Left ventricle myocardium inferior (tissue), 1 donor: ENCODE measurements at regions not wholly inside any gene's neighbourhood (a gene's known extent, or its start where the extent isn't known, plus 50 kb on each side); places are given as distances from the start of the nearest gene placed in this dataset.

Experiments
- DNase-seq: peaks from one replicate; pipeline ENCODE4 v3.0.0-alpha.2; 2020
- H3K27ac ChIP-seq: fragments of 200-600 bp; replicated peaks from 2 replicates; pipeline ENCODE4 v1.8.0; 2021
- H3K27me3 ChIP-seq: fragments of 200-600 bp; 2 replicates; pipeline ENCODE4 v1.8.0; 2021; ENCODE audit warnings: low read depth
- H3K36me3 ChIP-seq: fragments of 200-600 bp; 2 replicates; pipeline ENCODE4 v1.8.0; 2021
- H3K4me1 ChIP-seq: fragments of 200-600 bp; 2 replicates; pipeline ENCODE4 v1.8.0; 2021
- H3K4me3 ChIP-seq: fragments of 200-600 bp; 2 replicates; pipeline ENCODE4 v1.8.0; 2021; ENCODE audit warnings: mild to moderate bottlenecking, moderate library complexity
- H3K9me3 ChIP-seq: fragments of 200-600 bp; replicated peaks from 2 replicates; pipeline ENCODE4 v1.8.0; 2021
- CTCF ChIP-seq: fragments of 200-600 bp; IDR thresholded peaks from 2 replicates; pipeline ENCODE4 v1.8.0; 2021; ENCODE audit warnings: antibody characterized with exemption, mild to moderate bottlenecking, borderline replicate concordance
- intact Hi-C: fragments of 100-400 bp; cut with micrococcal nuclease; formaldehyde crosslinking; loops from one replicate; pipeline ENCODE4 v1.11.0; 2022
- donor health status: DM: no; HTN: yes; CAD: no; lungs with severe emphysema.

DNA sequence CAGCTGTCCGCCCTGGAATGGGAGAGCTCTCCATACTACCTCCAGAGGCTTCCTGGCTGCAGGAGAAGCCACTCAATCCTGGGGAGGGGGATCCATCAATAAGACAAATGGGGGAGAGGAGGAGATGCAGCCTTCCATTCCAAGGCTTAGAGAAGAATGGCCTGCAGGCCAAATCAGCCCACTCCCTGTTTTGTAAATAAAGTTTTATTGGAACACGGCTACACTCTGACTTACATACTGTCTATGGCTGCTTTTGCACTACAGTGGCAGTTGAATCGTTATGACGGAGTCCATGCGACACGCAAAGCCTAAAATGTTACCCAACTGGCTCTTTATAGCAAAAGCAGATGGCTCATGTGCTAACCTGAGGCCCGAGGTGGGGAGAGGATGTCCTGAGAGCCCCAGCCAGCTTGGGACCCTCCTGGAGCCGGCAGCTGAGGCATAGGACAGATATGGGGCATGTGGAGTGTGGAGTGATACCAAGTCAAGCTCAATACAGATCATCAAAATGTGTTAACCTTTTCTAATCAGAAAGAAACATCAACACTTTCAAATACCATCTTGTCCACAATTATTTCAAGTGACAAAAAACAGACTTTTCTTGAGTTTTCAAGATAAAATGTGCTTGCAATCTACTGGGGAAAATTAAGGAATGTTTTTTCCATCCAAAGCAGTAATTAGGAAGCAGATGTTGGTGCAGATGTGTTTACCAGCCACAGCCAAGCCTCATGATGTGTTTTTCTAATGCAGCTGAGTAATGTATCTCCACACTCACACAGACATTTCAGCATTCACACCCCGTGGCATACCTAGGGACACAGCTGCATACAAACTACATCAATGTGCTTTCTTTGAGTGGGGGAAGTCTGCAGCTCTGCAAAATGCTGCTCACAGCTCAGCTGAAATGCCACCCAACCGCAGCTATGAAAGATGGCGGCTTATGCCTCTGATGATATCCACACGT lies 181.6 kb downstream of the SHANK2 start:
- TF ChIP-seq CTCF, result no peak

DNA sequence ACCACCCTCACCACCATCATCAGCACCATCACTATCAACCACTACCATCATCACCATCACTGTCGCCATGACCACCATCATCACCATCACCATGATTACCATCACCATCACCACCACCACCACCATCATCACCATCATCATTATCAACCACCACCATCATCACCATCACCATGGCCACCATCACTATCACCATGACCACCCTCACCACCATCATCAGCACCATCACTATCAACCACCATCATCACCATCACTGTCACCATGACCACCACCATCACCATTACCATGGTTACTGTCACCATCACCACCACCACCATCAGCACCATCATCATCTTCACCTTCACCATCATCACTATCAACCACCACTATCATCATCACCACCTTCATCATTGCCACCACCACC lies 183.4 kb downstream of the SHANK2 start:
- H3K27me3 ChIP-seq, result peaks cover 36% of the 10 kb centered on the region
- TF ChIP-seq CTCF, result no peak
- H3K36me3 ChIP-seq, result no peaks in the 10 kb centered on the region
- intact Hi-C loops, result no loop called here
- no peak overlapping the region for H3K27ac ChIP-seq
- no peaks in the 10 kb centered on the region for H3K9me3 ChIP-seq
- no peak for DNase-seq
- H3K4me1 ChIP-seq, result no peaks in the 10 kb centered on the region
- no peak overlapping the region for H3K4me3 ChIP-seq

More for the DNA sequence above, 181.6 kb downstream of the SHANK2 start:
- Histone ChIP-seq H3K4me1 (no peaks in the 10 kb centered on the region), H3K27ac (no peak overlapping the region), H3K27me3 (peaks cover 41% of the 10 kb centered on the region), H3K9me3 (no peaks in the 10 kb centered on the region), H3K36me3 (no peaks in the 10 kb centered on the region), H3K4me3 (no peak overlapping the region)
- no peak for DNase-seq
- intact Hi-C loops, result no loop called here

GRCh38 chr11:71067753-71068152 lies 184.6 kb downstream of the SHANK2 start:
- Histone ChIP-seq H3K27me3 (peaks cover 37% of the 10 kb centered on the region), H3K4me3 (no peak overlapping the region), H3K36me3 (no peaks in the 10 kb centered on the region), H3K9me3 (no peaks in the 10 kb centered on the region), H3K27ac (no peak overlapping the region), H3K4me1 (no peaks in the 10 kb centered on the region)
- TF ChIP-seq CTCF, result no peak
- no peak for DNase-seq
- intact Hi-C loops, result no loop called here

GRCh38 chr11:71066311-71066710 lies 186.1 kb downstream of the SHANK2 start:
- no peak for TF ChIP-seq CTCF
- Histone ChIP-seq H3K4me1 (no peaks in the 10 kb centered on the region), H3K36me3 (no peaks in the 10 kb centered on the region), H3K27ac (no peak overlapping the region), H3K4me3 (no peak overlapping the region), H3K27me3 (peaks cover 41% of the 10 kb centered on the region), H3K9me3 (no peaks in the 10 kb centered on the region)
- intact Hi-C loops, result no loop called here
- DNase-seq, result no peak

DNA sequence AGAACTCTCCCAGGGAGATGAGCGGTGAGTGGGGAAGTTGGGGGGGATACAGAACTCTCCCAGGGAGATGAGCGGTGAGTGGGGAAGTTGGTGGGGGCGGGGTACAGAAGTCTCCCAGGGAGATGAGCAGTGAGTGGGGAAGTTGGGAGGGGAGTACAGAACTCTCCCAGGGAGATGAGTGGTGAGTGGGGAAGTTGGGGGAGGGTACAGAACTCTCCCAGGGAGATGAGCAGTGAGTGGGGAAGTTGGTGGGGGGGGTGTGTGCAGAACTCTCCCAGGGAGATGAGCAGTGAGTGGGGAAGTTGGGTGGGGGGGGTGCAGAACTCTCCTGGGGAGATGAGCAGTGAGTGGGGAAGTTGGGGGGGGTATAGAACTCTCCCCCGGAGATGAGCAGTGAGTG lies 186.5 kb downstream of the SHANK2 start:
- DNase-seq, result no peak
- H3K4me1 ChIP-seq, result no peaks in the 10 kb centered on the region
- H3K27me3 ChIP-seq, result peaks cover 43% of the 10 kb centered on the region
- H3K27ac ChIP-seq, result no peak overlapping the region
- no peak overlapping the region for H3K4me3 ChIP-seq
- no peak for TF ChIP-seq CTCF
- intact Hi-C loops, result no loop called here
- no peaks in the 10 kb centered on the region for H3K36me3 ChIP-seq
- no peaks in the 10 kb centered on the region for H3K9me3 ChIP-seq
